H7 (cell line): ENCODE measurements at regions not wholly inside any gene's neighbourhood (a gene's known extent, or its start where the extent isn't known, plus 50 kb on each side); places are given as distances from the start of the nearest gene placed in this dataset.
"Not testable (repeated sequence)": the region's sequence is repeated elsewhere in the genome, so short reads cannot be mapped to it uniquely, and the experiment has no call there.

ENCODE experiments used
- DNase-seq: peaks from one replicate; pipeline ENCODE4 v3.0.0; 2012
- H3K27me3 ChIP-seq: 2 replicates; pipeline ENCODE4 v1.6.0; 2011; ENCODE audit warnings: mild to moderate bottlenecking, low read length; ENCODE audit not compliant: control insufficient read depth, insufficient read depth
- H3K36me3 ChIP-seq: replicated peaks from 2 replicates; pipeline ENCODE4 v1.5.1; 2011; ENCODE audit warnings: low read length; ENCODE audit not compliant: control insufficient read depth, insufficient read depth
- H3K4me3 ChIP-seq: 2 replicates; pipeline ENCODE4 v1.5.1; 2011; ENCODE audit warnings: low read depth, mild to moderate bottlenecking, control low read depth, low read length, moderate library complexity; ENCODE audit not compliant: insufficient read depth

DNA sequence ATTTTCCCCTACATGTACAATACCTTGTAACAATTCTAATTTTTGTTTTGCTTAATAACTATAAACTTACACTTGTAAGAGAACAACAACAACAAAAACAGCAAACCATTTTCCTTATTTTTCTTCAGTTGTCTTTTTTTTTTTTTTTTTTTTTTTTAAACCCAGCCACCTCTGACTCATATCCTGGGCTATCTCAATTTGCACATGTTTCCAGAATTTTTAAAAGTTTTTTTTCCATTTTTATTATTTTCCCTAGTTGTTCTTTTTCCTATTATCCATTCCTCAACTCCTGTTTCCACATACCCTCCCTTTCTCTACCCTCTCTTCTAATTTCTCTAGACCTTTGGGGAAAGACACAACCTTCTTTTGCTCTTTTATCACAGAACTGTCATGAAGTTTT is 112.5 kb downstream of the EFEMP1 start:
- H3K36me3 ChIP-seq = no peaks in the 10 kb centered on the region
- DNase-seq = no peak
- no peak overlapping the region for H3K4me3 ChIP-seq
- H3K27me3 ChIP-seq = no peaks in the 10 kb centered on the region

GRCh38 chr2:55810622-55811020 is 113.0 kb downstream of the EFEMP1 start:
- no peaks in the 10 kb centered on the region for H3K27me3 ChIP-seq
- no peak for DNase-seq
- H3K36me3 ChIP-seq = no peaks in the 10 kb centered on the region

GRCh38 chr2:55809875-55810621 is 113.5 kb downstream of the EFEMP1 start:
- no peaks in the 10 kb centered on the region for H3K36me3 ChIP-seq
- H3K4me3 ChIP-seq = no peak overlapping the region
- no peak for DNase-seq
- H3K27me3 ChIP-seq = no peaks in the 10 kb centered on the region

More at GRCh38 chr2:55810622-55811020, 113.0 kb downstream of the EFEMP1 start:
- H3K4me3 ChIP-seq = no peak overlapping the region

DNA sequence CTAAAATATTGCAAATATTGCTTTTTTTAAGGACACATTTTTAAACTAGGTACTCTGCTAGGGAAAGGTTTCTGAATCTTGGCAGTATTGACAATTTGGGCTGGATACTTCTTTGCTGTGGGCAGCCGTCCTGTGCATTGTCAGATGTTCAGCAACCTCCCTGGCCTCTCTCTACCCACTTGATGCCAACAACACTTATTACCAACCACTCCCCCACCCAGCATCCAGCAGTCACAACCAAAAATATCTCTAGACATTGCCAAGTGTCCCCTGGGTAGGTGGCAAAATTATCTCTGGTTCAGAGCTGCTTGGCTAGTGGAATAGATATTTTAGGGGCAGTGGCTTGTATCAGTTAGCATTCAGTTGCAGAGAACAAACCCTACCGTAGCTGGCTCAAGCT is 114.3 kb upstream of the PNPT1 start:
- no peak overlapping the region for H3K4me3 ChIP-seq
- no peaks in the 10 kb centered on the region for H3K36me3 ChIP-seq
- no peaks in the 10 kb centered on the region for H3K27me3 ChIP-seq
- DNase-seq = no peak

DNA sequence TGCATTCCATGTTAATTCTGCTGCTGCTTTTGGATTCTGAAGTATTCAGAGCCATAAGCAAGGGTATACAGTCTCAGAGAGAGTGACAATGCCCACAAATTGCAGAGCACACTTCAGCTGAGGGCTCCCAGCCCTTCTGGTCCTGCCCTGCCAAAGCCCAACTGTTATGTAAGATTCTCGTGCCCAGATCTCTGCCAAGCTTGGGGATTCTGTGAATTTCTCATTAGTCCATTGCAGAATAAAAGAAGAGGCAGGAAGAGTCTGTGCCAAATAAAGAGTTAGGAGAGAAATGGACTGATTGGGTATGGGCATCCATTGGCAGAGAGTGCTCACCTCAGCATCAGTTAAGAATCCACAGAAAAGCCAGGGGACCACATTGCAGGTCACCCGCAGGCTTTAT is 112.0 kb upstream of the PNPT1 start:
- no peaks in the 10 kb centered on the region for H3K27me3 ChIP-seq
- H3K36me3 ChIP-seq = no peaks in the 10 kb centered on the region
- DNase-seq = no peak
- H3K4me3 ChIP-seq = no peak overlapping the region

GRCh38 chr2:55804535-55804934 is 110.9 kb upstream of the PNPT1 start:
- no peak overlapping the region for H3K4me3 ChIP-seq
- no peaks in the 10 kb centered on the region for H3K36me3 ChIP-seq
- no peaks in the 10 kb centered on the region for H3K27me3 ChIP-seq
- no peak for DNase-seq

DNA sequence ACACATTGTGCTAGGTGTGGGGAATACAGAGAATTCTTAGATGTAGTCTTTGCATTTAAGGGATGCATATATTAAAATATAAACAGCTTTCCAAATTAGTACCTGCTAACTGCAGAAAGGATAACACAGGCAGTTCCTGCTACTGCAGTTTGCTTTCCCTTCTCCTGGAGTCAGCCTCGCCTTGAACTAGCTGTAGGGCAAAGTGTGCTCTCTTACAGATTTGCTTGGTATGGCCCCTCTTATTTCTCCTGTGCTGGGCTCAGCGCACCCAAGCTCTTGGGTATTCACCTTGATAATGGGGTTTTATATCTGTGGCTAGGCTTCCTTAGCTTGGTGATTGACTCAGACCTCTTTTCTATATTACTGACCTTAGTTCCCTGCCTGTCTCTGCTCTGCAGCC is 108.4 kb upstream of the PNPT1 start:
- no peak overlapping the region for H3K4me3 ChIP-seq
- no peaks in the 10 kb centered on the region for H3K36me3 ChIP-seq
- H3K27me3 ChIP-seq = no peaks in the 10 kb centered on the region
- no peak for DNase-seq

- Histone ChIP-seq H3K36me3 (no peaks in the 10 kb centered on the region), H3K27me3 (no peaks in the 10 kb centered on the region), H3K4me3 (no peak overlapping the region)
- no peak for DNase-seq
Measured at GRCh38 chr2:55801436-55801835, 107.8 kb upstream of the PNPT1 start.

GRCh38 chr2:55799624-55800023 is 106.0 kb upstream of the PNPT1 start:
- not testable (repeated sequence) for H3K4me3 ChIP-seq, H3K36me3 ChIP-seq, DNase-seq, H3K27me3 ChIP-seq

DNA sequence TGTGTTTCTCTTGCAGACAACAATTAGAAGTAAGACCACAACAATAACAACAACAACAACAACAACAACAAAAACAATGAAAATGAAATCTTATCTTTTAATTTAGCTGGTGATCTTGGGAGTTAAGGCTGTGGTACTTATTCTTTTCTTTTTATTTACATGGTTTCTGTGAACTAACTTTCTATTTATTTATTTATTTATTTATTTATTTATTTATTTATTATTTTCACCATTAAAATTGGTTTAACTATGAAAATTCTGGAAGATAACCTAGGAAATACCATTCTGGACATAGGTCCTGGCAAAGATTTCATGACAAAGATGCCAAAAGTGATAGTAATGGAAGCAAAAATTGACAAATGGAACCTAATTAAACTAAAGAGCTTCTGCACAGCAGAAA is 102.5 kb upstream of the PNPT1 start:
- no peak overlapping the region for H3K4me3 ChIP-seq
- no peak for DNase-seq
- H3K36me3 ChIP-seq = no peaks in the 10 kb centered on the region
- H3K27me3 ChIP-seq = no peaks in the 10 kb centered on the region

- not testable (repeated sequence) for DNase-seq, H3K27me3 ChIP-seq, H3K36me3 ChIP-seq, H3K4me3 ChIP-seq
Measured at GRCh38 chr2:55793602-55794001, 100.0 kb upstream of the PNPT1 start.

DNA sequence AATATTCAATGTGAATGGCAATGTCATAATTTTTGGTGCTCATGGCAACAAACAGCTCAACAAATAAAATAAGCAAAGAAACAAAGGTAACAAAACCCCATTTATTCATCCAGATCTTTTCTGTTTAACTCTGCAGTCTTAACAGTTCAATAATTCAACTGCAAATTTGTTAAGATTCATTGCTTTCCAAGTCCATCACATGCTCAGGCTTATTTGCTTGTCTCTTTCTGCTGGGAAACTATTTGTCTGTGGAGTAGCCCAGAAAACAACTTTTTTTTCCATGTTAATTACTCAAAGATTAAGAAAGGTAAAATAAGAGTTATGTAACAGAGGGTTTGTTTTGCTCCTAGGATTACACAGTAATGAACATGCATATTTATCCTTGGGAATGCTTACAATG is 92.6 kb upstream of the PNPT1 start:
- Histone ChIP-seq H3K27me3 (no peaks in the 10 kb centered on the region), H3K4me3 (no peak overlapping the region), H3K36me3 (no peaks in the 10 kb centered on the region)
- no peak for DNase-seq

DNA sequence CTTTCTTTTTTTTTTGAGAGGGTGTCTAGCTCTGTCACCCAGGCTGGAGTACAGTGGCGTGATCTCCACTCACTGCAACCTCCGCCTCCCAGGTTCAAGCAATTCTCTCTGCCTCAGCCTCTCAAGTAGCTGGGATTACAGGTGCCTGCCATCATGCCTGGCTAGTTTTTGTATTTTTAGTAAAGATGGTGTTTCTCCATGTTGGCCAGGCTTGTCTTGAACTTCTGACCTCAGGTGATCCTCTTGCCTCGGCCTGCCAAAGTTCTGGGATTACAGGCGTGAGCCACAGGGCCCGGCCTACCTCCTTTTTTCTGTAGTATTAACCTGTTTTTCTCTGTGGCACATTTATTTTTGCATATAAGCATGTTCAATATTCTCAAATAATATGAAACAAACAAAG is 90.1 kb upstream of the PNPT1 start:
- H3K27me3 ChIP-seq, H3K4me3 ChIP-seq, DNase-seq, H3K36me3 ChIP-seq: not testable (repeated sequence)

DNA sequence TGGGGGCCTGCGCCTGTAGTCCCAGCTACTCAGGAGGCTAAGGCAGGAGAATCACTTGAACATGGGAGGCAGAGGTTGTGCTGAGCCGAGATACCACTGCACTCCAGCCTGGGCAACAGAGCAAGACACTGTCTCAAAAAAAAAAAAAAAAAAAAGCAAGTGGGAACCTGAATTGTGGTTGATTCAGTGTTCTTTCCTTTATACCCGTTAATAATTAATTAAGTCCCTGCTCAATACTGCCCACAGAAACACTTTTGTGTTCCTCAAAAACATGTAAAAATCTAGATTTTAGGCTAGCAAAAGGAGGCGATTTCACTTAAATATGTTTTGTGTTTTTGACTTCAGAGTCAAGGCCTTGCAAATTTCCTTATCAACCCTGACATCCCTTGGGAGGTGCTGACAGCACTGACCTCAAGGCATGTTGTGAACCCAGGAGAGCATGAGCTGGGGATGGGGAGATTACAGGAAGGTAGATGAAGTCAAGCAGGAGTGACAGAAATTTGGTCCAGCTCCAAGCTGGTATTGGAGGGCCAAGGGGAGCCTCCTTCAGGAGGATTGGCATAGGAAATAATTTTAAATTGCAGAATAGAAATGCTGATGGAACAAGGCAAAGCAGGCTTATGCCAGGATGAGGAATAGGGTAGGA is 89.0 kb upstream of the PNPT1 start:
- no peaks in the 10 kb centered on the region for H3K27me3 ChIP-seq
- no peaks in the 10 kb centered on the region for H3K36me3 ChIP-seq
- H3K4me3 ChIP-seq = no peak overlapping the region
- no peak for DNase-seq

GRCh38 chr2:55781542-55781941 is 87.9 kb upstream of the PNPT1 start:
- no peak for DNase-seq
- Histone ChIP-seq H3K27me3 (no peaks in the 10 kb centered on the region), H3K36me3 (no peaks in the 10 kb centered on the region), H3K4me3 (no peak overlapping the region)
